Fibroblast of gingiva (primary cell): ENCODE measurements at regions not wholly inside any gene's neighbourhood (a gene's known extent, or its start where the extent isn't known, plus 50 kb on each side); places are given as distances from the start of the nearest gene placed in this dataset.

Experiments
- DNase-seq: peaks from one replicate; pipeline ENCODE4 v3.0.0-alpha.2; 2011; ENCODE audit warnings: low read depth

GRCh38 chr4:115331241-115331640 is 217.8 kb upstream of the NDST4 start:
- no peak for DNase-seq

- peak; percentile 34 for DNase-seq
These were observed 212.4 kb upstream of the NDST4 start for GRCh38 chr4:115325836-115326235.

GRCh38 chr4:115323106-115323707 is 209.8 kb upstream of the NDST4 start:
- no peak for DNase-seq

GRCh38 chr4:115315182-115315581 is 201.8 kb upstream of the NDST4 start:
- DNase-seq, result no peak

GRCh38 chr4:115310641-115311040 is 197.2 kb upstream of the NDST4 start:
- no peak for DNase-seq

- no peak for DNase-seq
These were observed 181.3 kb upstream of the NDST4 start for GRCh38 chr4:115294717-115295116.

GRCh38 chr4:115293093-115293462 is 179.7 kb upstream of the NDST4 start:
- no peak for DNase-seq

- no peak for DNase-seq
These were observed 179.1 kb upstream of the NDST4 start for GRCh38 chr4:115292320-115293092.

- DNase-seq, result no peak
These were observed 174.0 kb upstream of the NDST4 start for GRCh38 chr4:115287426-115287825.

- no peak for DNase-seq
These were observed 165.9 kb upstream of the NDST4 start for GRCh38 chr4:115279330-115279729.

GRCh38 chr4:115278830-115279229 is 165.4 kb upstream of the NDST4 start:
- DNase-seq, result no peak

GRCh38 chr4:115275615-115276014 is 162.2 kb upstream of the NDST4 start:
- DNase-seq, result no peak

- DNase-seq, result no peak
These were observed 161.1 kb upstream of the NDST4 start for GRCh38 chr4:115274545-115274944.

- DNase-seq, result no peak
These were observed 159.2 kb upstream of the NDST4 start for GRCh38 chr4:115272594-115272993.

GRCh38 chr4:115272185-115272584 is 158.8 kb upstream of the NDST4 start:
- DNase-seq, result no peak

GRCh38 chr4:115260195-115260594 is 146.8 kb upstream of the NDST4 start:
- DNase-seq, result no peak

GRCh38 chr4:115259642-115260041 is 146.2 kb upstream of the NDST4 start:
- no peak for DNase-seq

- no peak for DNase-seq
These were observed 136.4 kb upstream of the NDST4 start for GRCh38 chr4:115249808-115250207.

- no peak for DNase-seq
These were observed 121.1 kb upstream of the NDST4 start for GRCh38 chr4:115234405-115235093.

GRCh38 chr4:115233600-115233999 is 120.2 kb upstream of the NDST4 start:
- DNase-seq, result no peak

GRCh38 chr4:115229873-115230272 is 116.5 kb upstream of the NDST4 start:
- no peak for DNase-seq

GRCh38 chr4:115228851-115229250 is 115.4 kb upstream of the NDST4 start:
- DNase-seq, result no peak

- DNase-seq, result no peak
These were observed 108.6 kb upstream of the NDST4 start for GRCh38 chr4:115222061-115222460.
